Left lung (tissue), 4 donors: ENCODE measurements at regions not wholly inside any gene's neighbourhood (a gene's known extent, or its start where the extent isn't known, plus 50 kb on each side); places are given as distances from the start of the nearest gene placed in this dataset.

ENCODE experiments used
- ATAC-seq: fragments of 200-7000 bp; cut with Tn5 transposase; one replicate; pipeline ENCODE4 v1.9.1; 2020; ENCODE audit warnings: moderate library complexity
- DNase-seq, 4 donors: peaks; one replicate each; pipeline ENCODE4 v3.0.0-alpha.2; 2013 to 2020
- H3K27ac ChIP-seq, 2 donors: fragments of 200-600 bp; sonication (generic) in 1 of 2; one replicate each; pipeline versions ENCODE4 v1.5.0 to v1.8.0; 2020 to 2021
- H3K27me3 ChIP-seq, 2 donors: fragments of 200-600 bp; sonication (generic) in 1 of 2; one replicate each; pipeline versions ENCODE4 v1.5.0 to v1.8.0; 2020 to 2021
- H3K36me3 ChIP-seq, 2 donors: fragments of 200-600 bp; sonication (generic) in 1 of 2; one replicate each; pipeline versions ENCODE4 v1.5.0 to v1.8.0; 2020 to 2021
- H3K4me1 ChIP-seq, 2 donors: fragments of 200-600 bp; one replicate each; pipeline ENCODE4 v1.8.0; 2021
- H3K4me3 ChIP-seq, 2 donors: fragments of 200-600 bp; sonication (generic) in 1 of 2; one replicate each; pipeline versions ENCODE4 v1.5.0 to v1.8.0; 2020 to 2021; ENCODE audit warnings: mild to moderate bottlenecking in 1 of 2
- H3K9me3 ChIP-seq, 2 donors: fragments of 200-600 bp; sonication (generic) in 1 of 2; one replicate each; pipeline versions ENCODE4 v1.5.0 to v1.8.0; 2020 to 2021
- CTCF ChIP-seq, 2 donors: fragments of 200-600 bp; sonication (generic) in 1 of 2; IDR thresholded peaks; one replicate each; pipeline versions ENCODE4 v1.5.0 to v1.8.0; 2021; ENCODE audit warnings: antibody characterized with exemption in 2 of 2
- intact Hi-C, 2 donors: fragments of 100-400 bp; cut with DNase I; formaldehyde crosslinking; loops; one replicate each; pipeline versions ENCODE4 v1.11.2 to v1.14.2; 2022
- donor health status: DM: no; HTN: yes; CAD: no.
- donor health status: DM: no; HTN: no; CAD: no.

- H3K4me3 ChIP-seq, result no peak overlapping the region
- no peak overlapping the region for H3K27ac ChIP-seq
- no peaks in the 10 kb centered on the region for H3K4me1 ChIP-seq
- DNase-seq, result no peak
- H3K27me3 ChIP-seq, result no peaks in the 10 kb centered on the region
- peaks cover 0 to 22% of the 10 kb centered on the region in 2 donors for H3K9me3 ChIP-seq
- no peaks in the 10 kb centered on the region for H3K36me3 ChIP-seq
- ATAC-seq, result peak; percentile 59
- TF ChIP-seq CTCF (IDR thresholded peaks at IDR 0.05), result no peak
- intact Hi-C loops, result no loop called here
Measured at GRCh38 chr7:24151944-24152343, 132.0 kb upstream of the NPY start.

- no peak for DNase-seq
- no peak overlapping the region for H3K27ac ChIP-seq
- ATAC-seq, result peak; percentile 89
- intact Hi-C loops, result no loop called here
- no peaks in the 10 kb centered on the region for H3K4me1 ChIP-seq
- no peak overlapping the region for H3K4me3 ChIP-seq
- peaks cover 0 to 22% of the 10 kb centered on the region in 2 donors for H3K9me3 ChIP-seq
- H3K36me3 ChIP-seq, result no peaks in the 10 kb centered on the region
- TF ChIP-seq CTCF (IDR thresholded peaks at IDR 0.05), result no peak
- no peaks in the 10 kb centered on the region for H3K27me3 ChIP-seq
Measured at GRCh38 chr7:24152356-24152755, 131.6 kb upstream of the NPY start.

GRCh38 chr7:24152877-24153472, 131.0 kb upstream of the NPY start:
- DNase-seq, result no peak
- peak; percentile 70 for ATAC-seq
- peaks cover 0 to 22% of the 10 kb centered on the region in 2 donors for H3K9me3 ChIP-seq
- TF ChIP-seq CTCF (IDR thresholded peaks at IDR 0.05), result no peak
- no peaks in the 10 kb centered on the region for H3K36me3 ChIP-seq
- no peak overlapping the region for H3K4me3 ChIP-seq
- intact Hi-C loops, result no loop called here
- H3K4me1 ChIP-seq, result no peaks in the 10 kb centered on the region
- no peak overlapping the region for H3K27ac ChIP-seq
- no peaks in the 10 kb centered on the region for H3K27me3 ChIP-seq

- ATAC-seq (no peak), DNase-seq (no peak)
- H3K27me3 ChIP-seq, result no peaks in the 10 kb centered on the region
- H3K36me3 ChIP-seq, result no peaks in the 10 kb centered on the region
- no peak overlapping the region for H3K27ac ChIP-seq
- H3K4me1 ChIP-seq, result no peaks in the 10 kb centered on the region
- intact Hi-C loops, result no loop called here
- no peak for TF ChIP-seq CTCF (IDR thresholded peaks at IDR 0.05)
- H3K4me3 ChIP-seq, result no peak overlapping the region
- H3K9me3 ChIP-seq, result no peaks in the 10 kb centered on the region
Measured at GRCh38 chr7:24157666-24158065, 126.3 kb upstream of the NPY start.

- Histone ChIP-seq H3K36me3 (no peaks in the 10 kb centered on the region), H3K9me3 (peaks cover 0 to 4% of the 10 kb centered on the region in 2 donors), H3K27ac (no peak overlapping the region), H3K4me3 (no peak overlapping the region), H3K4me1 (no peaks in the 10 kb centered on the region), H3K27me3 (no peaks in the 10 kb centered on the region)
- intact Hi-C loops, result no loop called here
- DNase-seq (no peak), ATAC-seq (no peak)
- TF ChIP-seq CTCF (IDR thresholded peaks at IDR 0.05), result no peak
Measured at GRCh38 chr7:24158975-24159374, 125.0 kb upstream of the NPY start.
